Right cardiac atrium (tissue), 5 donors: ENCODE measurements at regions not wholly inside any gene's neighbourhood (a gene's known extent, or its start where the extent isn't known, plus 50 kb on each side); places are given as distances from the start of the nearest gene placed in this dataset.

Experiments used
- ATAC-seq, 2 donors: fragments of 200-7000 bp; cut with Tn5 transposase; one replicate each; pipeline versions ENCODE4 v1.8.0 to v1.9.1; 2020; ENCODE audit warnings: moderate library complexity in 2 of 2, mild to moderate bottlenecking in 1 of 2
- DNase-seq, 3 donors: peaks; one replicate each; pipeline ENCODE4 v3.0.0-alpha.2; 2020
- H3K27ac ChIP-seq: one replicate; pipeline ENCODE4 v1.5.1; 2013; ENCODE audit warnings: mild to moderate bottlenecking, low read length, control low read depth, moderate library complexity
- H3K27me3 ChIP-seq: one replicate; pipeline ENCODE4 v1.6.1; 2013; ENCODE audit not compliant: control insufficient read depth, insufficient read depth
- H3K4me1 ChIP-seq: one replicate; pipeline ENCODE4 v1.6.1; 2013; ENCODE audit warnings: low read length; ENCODE audit not compliant: control insufficient read depth, insufficient read depth
- H3K4me3 ChIP-seq: one replicate; pipeline ENCODE4 v1.5.1; 2013; ENCODE audit warnings: low read length, control low read depth
- H3K9me3 ChIP-seq: one replicate; pipeline ENCODE4 v1.6.1; 2013; ENCODE audit warnings: low read length; ENCODE audit not compliant: control insufficient read depth
- WGBS: extraction: QIAGEN DNeasy Blood & Tissue Kit; methylation state at CpG from one replicate; pipeline ENCODE4 v1.1.7; 2013; 5-methylcytosine and 5-hydroxymethylcytosine counted together
- intact Hi-C, 4 donors: fragments of 100-400 bp; cut with DNase I; formaldehyde crosslinking; loops; one replicate each; pipeline versions ENCODE4 v1.11.0 to v1.14.0; 2022 to 2023
- donor health status: healthy with polysubstance abuse.
- donor health status: DM: no; HTN: yes; CAD: no.
- donor health status: DM: no; HTN: no; CAD: no.
- donor health status: DM: no; HTN: yes; CAD: no; lungs with severe emphysema.
- donor health status: DM: yes; HTN: yes; CAD: no.

DNA sequence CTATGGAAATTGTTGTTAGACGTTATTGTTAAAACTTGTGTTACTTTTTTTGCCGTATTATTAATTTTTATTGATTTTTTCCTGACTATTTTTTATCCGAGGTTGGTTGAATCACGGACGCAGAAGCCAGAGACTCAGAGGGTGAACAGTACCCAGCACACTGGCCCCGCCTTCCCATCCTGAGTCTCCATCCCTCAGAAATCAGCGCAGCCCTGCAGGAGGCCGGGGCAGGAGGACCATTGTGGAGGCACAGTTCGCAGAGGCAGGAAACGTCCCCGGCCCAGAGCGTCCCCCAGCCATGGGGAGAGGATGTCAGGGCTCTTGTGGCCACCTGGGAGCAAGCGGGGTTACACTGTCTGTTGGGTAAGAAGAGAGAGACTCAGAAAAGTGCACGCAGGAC lies 843.0 kb downstream of the BRD1 start:
- 80% methylated on average over 14 of the region's 14 CpGs for WGBS
- ATAC-seq (no peak), DNase-seq (no peak)
- Histone ChIP-seq H3K4me1 (no peaks in the 10 kb centered on the region), H3K4me3 (no peak overlapping the region), H3K27ac (no peak overlapping the region), H3K27me3 (no peaks in the 10 kb centered on the region), H3K9me3 (no peaks in the 10 kb centered on the region)
- intact Hi-C loops = no loop called here

DNA sequence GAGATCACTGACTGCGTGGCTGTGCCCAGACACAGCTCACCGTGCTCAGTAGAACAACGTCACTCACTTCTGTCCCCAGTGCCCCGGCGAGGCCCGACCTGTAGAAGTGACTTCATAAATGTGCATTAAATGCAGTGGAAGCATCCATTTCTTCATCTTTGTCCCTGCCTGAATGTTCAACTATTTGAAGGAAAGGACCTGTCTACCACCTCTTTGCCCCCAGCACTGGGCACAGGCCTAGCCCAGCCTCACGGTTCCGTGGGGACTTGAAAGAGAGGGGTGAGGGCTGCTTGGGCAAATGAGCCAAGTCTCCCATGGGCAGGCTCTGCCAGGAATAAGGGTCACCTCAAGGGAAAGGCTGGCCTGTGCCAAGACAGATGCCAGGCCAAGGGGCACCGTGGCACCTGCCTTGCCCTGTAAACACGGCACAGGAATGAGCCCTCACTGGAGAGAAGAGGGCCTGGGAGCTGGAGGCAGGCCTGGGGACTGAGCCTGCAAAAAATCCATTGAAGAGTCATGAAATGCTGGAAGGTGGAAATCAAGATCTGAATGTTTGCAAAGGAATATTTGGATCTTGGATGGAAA lies 845.3 kb downstream of the BRD1 start:
- no peaks in the 10 kb centered on the region for H3K4me1 ChIP-seq
- WGBS = 86% methylated on average over 10 of the region's 10 CpGs
- no peak overlapping the region for H3K27ac ChIP-seq
- intact Hi-C loops = no loop called here
- H3K4me3 ChIP-seq = no peak overlapping the region
- H3K27me3 ChIP-seq = no peaks in the 10 kb centered on the region
- DNase-seq (no peak), ATAC-seq (no peak)
- H3K9me3 ChIP-seq = no peaks in the 10 kb centered on the region

DNA sequence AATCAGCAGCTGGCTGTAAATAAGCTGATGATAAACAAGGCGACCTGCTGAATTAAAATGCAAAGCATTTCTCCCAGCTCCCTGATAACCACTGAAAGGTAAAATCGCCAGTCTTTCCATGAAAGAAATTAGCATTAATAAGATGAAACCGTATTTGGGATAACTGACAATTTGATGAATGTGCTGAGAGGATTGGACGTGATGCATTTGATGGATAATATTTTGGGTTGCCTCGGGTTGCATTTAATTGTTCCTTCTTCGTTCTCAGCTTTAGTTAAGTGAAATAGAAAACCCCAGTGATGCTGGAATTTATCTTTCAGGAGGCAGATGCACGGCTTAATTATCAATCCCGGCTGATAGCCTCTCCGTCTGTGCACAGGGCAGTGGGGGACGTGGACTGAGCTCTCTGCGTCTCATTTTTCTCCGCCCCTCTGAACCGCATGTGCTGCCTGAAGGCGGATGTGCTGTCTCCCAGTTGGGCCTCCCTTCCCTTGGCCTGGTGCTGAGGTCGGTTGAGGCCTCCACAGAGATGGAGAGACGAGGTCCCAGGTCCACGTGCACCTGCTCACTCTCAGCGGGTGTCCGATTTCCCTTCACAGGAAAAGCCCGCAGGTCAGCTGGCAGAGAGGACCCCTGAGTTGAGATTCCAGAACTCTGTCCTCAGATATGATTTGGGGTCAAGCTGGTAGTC lies 846.2 kb downstream of the BRD1 start:
- H3K27me3 ChIP-seq = no peaks in the 10 kb centered on the region
- intact Hi-C loops = no loop called here
- ATAC-seq (no peak), DNase-seq (no peak)
- H3K9me3 ChIP-seq = no peaks in the 10 kb centered on the region
- no peak overlapping the region for H3K4me3 ChIP-seq
- no peaks in the 10 kb centered on the region for H3K4me1 ChIP-seq
- 50% methylated on average over 20 of the region's 20 CpGs for WGBS
- no peak overlapping the region for H3K27ac ChIP-seq

DNA sequence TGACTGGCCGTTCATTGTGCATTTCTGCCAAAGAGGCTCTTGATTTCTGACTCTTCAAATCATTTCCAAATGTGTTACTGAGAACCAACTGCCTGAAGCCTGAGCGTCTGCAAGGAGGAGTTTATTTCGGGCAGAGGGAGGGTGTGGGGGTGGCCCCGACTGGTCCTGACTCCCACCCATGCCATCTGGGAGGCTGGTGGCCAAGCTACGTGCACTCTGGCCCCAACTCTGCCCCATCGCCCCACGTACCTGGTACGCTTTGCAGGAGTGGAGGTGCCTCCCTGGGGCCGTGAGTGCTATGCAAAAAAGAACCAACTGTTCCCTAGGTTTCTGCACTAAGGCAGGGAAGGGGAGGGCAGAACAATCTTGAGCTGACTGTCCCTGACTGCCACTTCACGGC lies 846.8 kb downstream of the BRD1 start:
- Histone ChIP-seq H3K27me3 (no peaks in the 10 kb centered on the region), H3K4me3 (no peak overlapping the region), H3K4me1 (no peaks in the 10 kb centered on the region), H3K27ac (no peak overlapping the region), H3K9me3 (no peaks in the 10 kb centered on the region)
- 59% methylated on average over 10 of the region's 10 CpGs for WGBS
- DNase-seq (no peak), ATAC-seq (no peak)
- intact Hi-C loops = no loop called here

DNA sequence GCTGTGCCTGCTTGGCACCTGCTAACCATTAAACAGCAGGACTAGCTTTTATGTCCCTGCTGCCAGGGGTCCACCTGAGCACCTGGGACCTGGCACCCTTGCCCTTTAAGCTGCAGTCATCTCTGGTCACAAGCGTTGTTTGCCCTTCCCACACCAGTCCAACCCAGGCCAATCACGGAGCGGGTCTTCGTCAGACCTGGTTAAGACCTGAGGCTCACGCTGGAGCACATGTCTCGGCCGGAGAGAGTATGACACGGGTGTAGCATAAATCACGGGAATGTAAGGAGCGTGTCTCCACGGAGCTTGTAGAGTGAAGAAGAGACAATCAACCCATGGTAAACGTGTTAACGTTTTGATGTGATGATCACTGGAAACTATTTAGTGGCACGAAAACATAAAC lies 847.3 kb downstream of the BRD1 start:
- Histone ChIP-seq H3K9me3 (no peaks in the 10 kb centered on the region), H3K27ac (no peak overlapping the region), H3K4me3 (no peak overlapping the region), H3K27me3 (no peaks in the 10 kb centered on the region), H3K4me1 (no peaks in the 10 kb centered on the region)
- ATAC-seq (no peak), DNase-seq (no peak)
- 82% methylated on average over 14 of the region's 14 CpGs for WGBS
- intact Hi-C loops = no loop called here

DNA sequence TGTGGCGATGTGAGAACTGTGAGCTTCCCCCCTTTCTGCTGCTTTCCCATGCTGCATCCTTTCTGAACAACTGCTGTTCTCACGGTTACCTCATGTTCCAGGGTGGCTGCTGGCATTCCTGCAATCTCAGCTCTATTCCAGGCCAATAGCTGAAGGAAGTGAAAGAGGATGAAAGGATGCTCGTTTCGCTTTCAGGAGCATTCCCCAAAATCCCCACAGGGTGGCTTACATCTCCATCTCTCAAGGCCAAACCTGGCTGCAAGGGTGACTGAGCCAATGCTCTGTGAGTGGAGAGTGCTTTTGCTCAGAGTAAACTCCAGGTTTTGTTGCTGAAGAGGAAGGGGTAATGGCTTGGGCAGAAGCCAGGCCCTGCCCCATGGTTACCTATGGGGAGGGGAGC lies 848.2 kb downstream of the BRD1 start:
- intact Hi-C loops = no loop called here
- Histone ChIP-seq H3K27me3 (no peaks in the 10 kb centered on the region), H3K4me3 (no peak overlapping the region), H3K4me1 (no peaks in the 10 kb centered on the region), H3K27ac (no peak overlapping the region), H3K9me3 (no peaks in the 10 kb centered on the region)
- no peak for DNase-seq
- WGBS = 52% methylated on average over 4 of the region's 4 CpGs
- no peak for ATAC-seq

DNA sequence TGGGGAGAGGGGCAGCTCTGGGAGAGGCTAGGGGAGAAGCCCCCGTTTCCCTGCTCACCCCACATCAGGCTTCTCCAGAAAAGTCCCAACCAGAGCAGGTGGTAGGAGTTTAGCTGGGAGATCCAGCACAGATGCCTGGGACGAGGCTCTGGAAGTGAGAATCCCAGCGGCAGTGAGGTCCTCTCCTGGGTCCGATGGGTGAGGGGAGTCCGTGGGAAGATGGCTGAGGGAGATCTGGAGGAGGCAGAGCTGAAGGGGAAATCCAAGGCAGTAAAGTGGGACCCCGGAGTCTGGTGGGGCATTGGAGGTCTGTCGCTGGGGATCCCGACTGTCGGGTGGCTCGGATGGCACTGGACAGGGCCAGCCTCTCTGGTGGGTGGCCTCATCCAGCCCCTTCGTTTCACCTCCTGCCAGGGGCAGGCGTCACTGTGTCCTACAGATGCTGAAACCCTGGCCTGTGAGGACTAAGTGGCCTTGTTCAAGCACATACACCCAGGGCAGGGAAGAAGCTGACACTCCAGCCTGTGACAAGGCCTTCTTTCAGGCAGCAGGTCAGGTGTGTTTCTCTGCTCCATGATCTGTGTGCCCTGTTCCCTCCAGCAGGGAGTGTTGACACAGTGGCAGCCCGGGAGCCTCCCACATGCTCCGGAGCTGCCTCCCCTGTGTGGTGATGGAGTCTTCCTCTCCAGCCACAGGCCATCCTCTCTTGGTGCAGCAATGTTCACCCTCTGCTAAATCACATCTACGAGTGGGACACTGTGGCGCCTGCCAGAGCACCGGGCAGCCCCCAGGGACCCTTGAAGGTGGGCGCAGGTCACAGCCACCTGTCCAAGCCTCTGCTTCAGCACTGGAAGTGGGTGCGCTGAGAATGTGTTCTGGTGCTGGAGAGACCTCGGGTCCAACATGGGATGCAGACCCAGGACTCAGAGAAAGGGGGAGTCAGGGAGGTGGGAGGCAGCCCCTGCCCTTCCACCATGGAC lies 850.8 kb downstream of the BRD1 start:
- intact Hi-C loops = no loop called here
- Histone ChIP-seq H3K9me3 (no peaks in the 10 kb centered on the region), H3K27me3 (no peaks in the 10 kb centered on the region), H3K4me3 (no peak overlapping the region), H3K4me1 (no peaks in the 10 kb centered on the region), H3K27ac (no peak overlapping the region)
- no peak for ATAC-seq
- WGBS = 79% methylated on average over 20 of the region's 20 CpGs
- peak in 1 of 3 donors; percentile 34 for DNase-seq

DNA sequence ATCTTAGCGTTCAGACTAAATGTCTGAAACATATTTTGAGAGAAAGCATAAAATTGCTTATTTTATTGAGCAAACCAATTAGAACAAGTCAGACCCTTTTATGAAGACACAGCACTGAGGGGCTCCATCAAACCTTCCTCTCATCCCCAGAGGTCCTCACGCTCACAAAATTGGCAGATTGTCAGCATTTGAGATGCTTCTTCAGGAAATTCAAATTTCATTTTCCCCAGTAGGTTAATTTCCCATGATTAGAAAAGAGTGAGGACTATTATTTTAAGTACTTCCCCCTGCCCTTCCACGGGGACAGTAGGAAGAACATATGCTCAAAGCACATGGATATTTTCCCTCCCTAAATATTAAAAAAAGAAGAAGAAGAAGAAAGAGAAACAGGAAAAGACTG lies 851.8 kb downstream of the BRD1 start:
- Histone ChIP-seq H3K9me3 (no peaks in the 10 kb centered on the region), H3K27ac (no peak overlapping the region), H3K27me3 (no peaks in the 10 kb centered on the region), H3K4me1 (no peaks in the 10 kb centered on the region), H3K4me3 (no peak overlapping the region)
- DNase-seq = no peak
- WGBS = 51% methylated on average over 3 of the region's 3 CpGs
- ATAC-seq = no peak
- intact Hi-C loops = no loop called here

DNA sequence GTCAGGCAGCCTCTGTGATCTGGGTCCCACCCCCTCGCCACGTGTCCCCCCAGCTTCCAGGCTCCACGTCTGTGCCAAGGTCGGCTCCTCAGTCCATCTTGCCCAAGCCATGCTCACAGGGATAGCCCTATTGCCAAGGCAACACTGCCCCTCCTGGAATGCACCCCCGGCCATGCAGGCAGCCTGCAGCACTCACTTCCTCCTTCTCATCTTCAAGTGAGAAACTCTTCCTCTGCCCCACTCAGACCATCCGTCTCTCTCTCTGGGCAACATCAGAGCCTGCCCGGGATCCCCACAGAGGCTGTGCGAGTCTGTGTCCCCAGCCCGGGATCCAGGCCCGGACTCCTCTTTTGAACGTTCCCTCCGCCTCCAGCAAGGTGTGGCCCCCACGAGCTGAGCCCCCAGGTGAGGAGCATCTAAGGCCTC lies 852.3 kb downstream of the BRD1 start:
- 77% methylated on average over 13 of the region's 13 CpGs for WGBS
- Histone ChIP-seq H3K4me3 (no peak overlapping the region), H3K27ac (no peak overlapping the region), H3K4me1 (no peaks in the 10 kb centered on the region), H3K9me3 (no peaks in the 10 kb centered on the region), H3K27me3 (no peaks in the 10 kb centered on the region)
- intact Hi-C loops = no loop called here
- DNase-seq = no peak
- no peak for ATAC-seq

DNA sequence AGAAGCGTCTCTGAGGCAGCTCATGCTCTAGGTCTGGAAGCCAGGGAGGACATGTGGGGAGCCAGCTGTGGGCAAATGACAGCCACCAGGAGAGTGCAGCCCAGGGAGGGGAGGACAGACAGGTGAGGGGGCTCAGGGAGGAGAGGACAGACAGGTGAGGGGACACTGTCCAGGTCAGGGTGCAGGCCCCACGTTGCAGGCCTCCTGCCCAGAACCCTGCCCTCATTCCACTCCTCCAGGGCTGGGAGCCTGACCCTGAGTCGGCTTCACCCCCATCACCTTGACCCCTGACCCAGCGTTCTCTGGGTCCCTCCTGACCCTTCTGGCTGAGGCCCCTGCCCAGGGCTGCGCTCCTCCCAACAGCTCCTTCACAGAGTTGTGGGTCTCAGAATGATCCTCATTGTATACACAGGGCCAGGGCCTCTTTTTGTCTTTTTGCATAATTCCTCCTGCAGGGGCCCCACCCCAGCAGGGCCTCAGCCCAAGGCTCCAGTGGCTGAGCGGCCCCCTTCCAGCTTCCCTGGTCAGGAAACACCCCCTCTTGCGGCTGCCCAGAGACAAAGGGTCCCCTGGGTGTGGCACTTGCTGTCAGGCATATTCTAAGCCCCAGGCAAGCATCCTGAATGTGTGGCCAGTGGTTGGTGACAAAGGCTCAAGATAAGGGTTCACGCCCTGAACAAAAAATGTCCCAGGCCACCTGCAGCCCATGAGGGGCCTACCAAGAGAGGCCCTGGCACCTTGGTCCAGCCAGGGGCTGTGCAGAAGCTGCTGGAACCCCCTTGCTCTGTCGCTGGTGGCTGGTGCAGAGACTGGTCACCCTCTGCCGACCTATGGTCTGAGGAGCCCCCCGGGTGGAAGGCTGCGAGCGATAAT lies 853.0 kb downstream of the BRD1 start:
- H3K4me1 ChIP-seq = no peaks in the 10 kb centered on the region
- H3K9me3 ChIP-seq = no peaks in the 10 kb centered on the region
- ATAC-seq (peak; percentile 14 to 19), DNase-seq (no peak)
- WGBS = 68% methylated on average over 13 of the region's 13 CpGs
- H3K27ac ChIP-seq = no peak overlapping the region
- intact Hi-C loops = no loop called here
- no peaks in the 10 kb centered on the region for H3K27me3 ChIP-seq
- H3K4me3 ChIP-seq = no peak overlapping the region
